ENCODE measurements at regions not wholly inside any gene's neighbourhood (a gene's known extent, or its start where the extent isn't known, plus 50 kb on each side); places are given as distances from the start of the nearest gene placed in this dataset.

DNA sequence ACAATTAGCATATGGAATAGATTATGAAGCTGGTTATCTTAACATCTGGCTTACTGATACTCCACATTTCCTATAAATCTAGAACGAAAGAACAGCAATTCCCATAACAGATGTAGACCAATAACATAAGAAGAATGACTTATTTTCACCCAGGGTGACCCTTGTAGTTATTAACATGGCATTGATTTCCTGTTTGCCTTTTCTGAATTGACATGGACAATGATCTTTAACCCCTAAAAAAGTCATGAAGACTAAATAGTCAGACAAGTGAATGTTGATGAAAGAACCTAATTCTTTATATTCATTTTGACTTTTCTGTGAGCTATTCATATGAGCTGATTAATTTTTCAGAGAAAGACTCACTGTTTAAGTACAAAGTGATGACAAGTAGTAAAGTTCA is 175.3 kb upstream of the CD180 start:
- no peaks in the 10 kb centered on the region for H3K9me3 Mint-ChIP-seq
- no peak overlapping the region for H3K27ac Mint-ChIP-seq
- no peaks in the 10 kb centered on the region for H3K9me3 ChIP-seq (ENCODE audit: low read length)
- H3K4me3 Mint-ChIP-seq: no peak overlapping the region
- H3K4me1 ChIP-seq (ENCODE audit: insufficient read depth, low read length): no peaks in the 10 kb centered on the region
- ChIA-PET CTCF (no interaction called here), POLR2A (no interaction called here)
- H3K27me3 Mint-ChIP-seq: peaks cover 10 to 22% of the 10 kb centered on the region in 2 donors
- no peaks in the 10 kb centered on the region for H3K36me3 Mint-ChIP-seq
- H3K27me3 ChIP-seq (ENCODE audit: insufficient read depth, low read length, poor library complexity, severe bottlenecking): no peaks in the 10 kb centered on the region
- H3K36me3 ChIP-seq (ENCODE audit: insufficient read depth, low read length): no peaks in the 10 kb centered on the region
- no peak overlapping the region for H3K27ac ChIP-seq (ENCODE audit: low read depth, low read length)
- no peak for DNase-seq
- no peak overlapping the region for H3K4me3 ChIP-seq (ENCODE audit: low read length)
- no peaks in the 10 kb centered on the region for H3K4me1 Mint-ChIP-seq

DNA sequence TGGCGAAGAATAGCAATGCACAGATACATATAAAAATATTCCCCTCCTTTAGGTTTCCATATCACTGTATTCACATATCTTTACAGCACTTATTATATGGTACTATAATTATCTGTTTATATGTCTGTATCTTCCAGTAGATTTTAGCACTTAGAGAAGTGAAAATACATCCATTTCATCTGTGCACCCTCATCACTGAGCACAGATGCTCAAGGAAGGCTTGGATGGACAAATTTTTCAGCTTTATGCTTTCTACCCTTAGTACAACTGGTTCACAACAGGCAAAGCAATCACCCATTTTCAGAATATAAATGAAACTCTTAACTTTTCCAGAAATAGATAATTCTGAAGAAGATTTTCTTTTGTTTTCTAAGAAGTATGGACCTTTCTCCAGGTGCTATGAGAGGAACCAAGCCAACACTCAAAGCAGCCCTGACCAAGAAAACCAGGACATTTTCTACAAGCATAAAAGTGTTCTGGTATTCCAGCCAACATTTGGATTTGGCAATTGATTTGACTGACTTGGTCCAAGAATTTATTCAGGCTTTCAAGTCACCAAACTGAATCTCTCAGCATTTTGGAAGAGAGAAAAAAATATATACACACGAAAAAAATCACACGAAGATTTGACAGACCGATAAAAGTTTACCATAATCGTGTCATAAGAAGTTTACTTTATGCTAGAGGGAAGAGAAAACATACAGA is 170.2 kb upstream of the CD180 start:
- POLR2A ChIA-PET: no interaction called here
- Histone ChIP-seq H3K36me3 (ENCODE audit: insufficient read depth, low read length) (no peaks in the 10 kb centered on the region), H3K4me3 (ENCODE audit: low read length) (no peak overlapping the region), H3K9me3 (ENCODE audit: low read length) (no peaks in the 10 kb centered on the region), H3K4me1 (ENCODE audit: insufficient read depth, low read length) (no peaks in the 10 kb centered on the region), H3K27me3 (ENCODE audit: insufficient read depth, low read length, poor library complexity, severe bottlenecking) (no peaks in the 10 kb centered on the region), H3K27ac (ENCODE audit: low read depth, low read length) (no peak overlapping the region)
- Mint-ChIP-seq H3K4me3 (no peak overlapping the region), H3K27ac (no peak overlapping the region), H3K9me3 (no peaks in the 10 kb centered on the region), H3K27me3 (peaks cover 12 to 24% of the 10 kb centered on the region in 2 donors), H3K36me3 (no peaks in the 10 kb centered on the region), H3K4me1 (no peaks in the 10 kb centered on the region)
- DNase-seq: no peak
- CTCF ChIA-PET: no interaction called here

DNA sequence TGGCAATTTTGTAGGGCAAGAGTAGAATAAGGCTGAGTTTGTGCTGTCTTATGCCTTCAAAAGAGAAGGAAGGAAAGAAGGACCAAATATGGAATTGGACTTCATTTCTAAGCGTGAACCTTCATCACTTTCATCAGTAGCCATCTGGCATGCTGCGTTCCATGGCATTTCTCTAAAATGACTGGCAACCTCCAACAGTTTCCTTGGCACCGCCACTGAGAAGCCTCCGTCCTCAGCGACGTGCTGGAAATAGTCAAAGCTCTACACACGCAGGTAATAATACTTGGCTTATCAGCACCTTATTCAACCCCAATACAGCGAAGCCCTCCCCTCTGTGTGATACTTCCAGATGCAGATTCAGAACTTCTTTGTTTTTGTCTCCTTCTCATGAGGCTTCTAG is 169.7 kb upstream of the CD180 start:
- no peak for DNase-seq
- no peaks in the 10 kb centered on the region for H3K36me3 Mint-ChIP-seq
- no peaks in the 10 kb centered on the region for H3K36me3 ChIP-seq (ENCODE audit: insufficient read depth, low read length)
- ChIA-PET POLR2A (no interaction called here), CTCF (no interaction called here)
- H3K4me1 Mint-ChIP-seq: no peaks in the 10 kb centered on the region
- no peak overlapping the region for H3K27ac ChIP-seq (ENCODE audit: low read depth, low read length)
- H3K4me3 Mint-ChIP-seq: no peak overlapping the region
- H3K27me3 Mint-ChIP-seq: peaks cover 7 to 18% of the 10 kb centered on the region in 2 donors
- H3K27ac Mint-ChIP-seq: peak overlapping the region in 1 of 8 donors; percentile 7
- H3K9me3 Mint-ChIP-seq: no peaks in the 10 kb centered on the region
- H3K4me3 ChIP-seq (ENCODE audit: low read length): no peak overlapping the region
- H3K27me3 ChIP-seq (ENCODE audit: insufficient read depth, low read length, poor library complexity, severe bottlenecking): no peaks in the 10 kb centered on the region
- no peaks in the 10 kb centered on the region for H3K9me3 ChIP-seq (ENCODE audit: low read length)
- no peaks in the 10 kb centered on the region for H3K4me1 ChIP-seq (ENCODE audit: insufficient read depth, low read length)

DNA sequence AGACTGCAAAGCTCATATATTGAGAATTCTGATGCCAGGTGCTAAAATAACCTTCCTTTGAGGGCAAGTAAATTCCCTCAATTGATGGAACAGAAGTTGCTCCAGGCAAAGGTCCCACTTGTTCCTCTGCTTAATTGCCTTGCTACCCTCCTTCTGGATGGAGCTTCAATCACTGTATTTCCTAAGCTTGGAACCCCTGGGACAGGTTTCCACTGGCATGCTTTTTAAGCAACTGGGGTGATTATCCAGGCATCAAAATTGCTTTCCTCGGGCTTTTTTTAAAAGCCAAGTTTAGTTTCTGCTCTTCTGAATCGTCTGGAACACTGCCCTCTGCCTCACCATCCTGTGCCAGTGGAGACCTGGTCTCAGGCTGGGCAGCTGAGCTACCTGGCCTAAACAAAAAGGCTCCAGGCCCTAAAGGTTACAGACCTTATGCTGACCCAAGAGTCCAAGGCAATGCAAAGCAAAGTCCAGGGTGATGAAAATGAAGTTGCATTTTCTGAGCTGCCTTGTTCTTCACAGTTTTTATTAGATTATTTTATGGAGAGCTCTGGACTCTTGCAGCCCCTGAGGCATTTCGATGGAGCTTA is 167.9 kb upstream of the CD180 start:
- Histone ChIP-seq H3K36me3 (ENCODE audit: insufficient read depth, low read length) (no peaks in the 10 kb centered on the region), H3K9me3 (ENCODE audit: low read length) (no peaks in the 10 kb centered on the region), H3K4me3 (ENCODE audit: low read length) (no peak overlapping the region), H3K27ac (ENCODE audit: low read depth, low read length) (no peak overlapping the region), H3K4me1 (ENCODE audit: insufficient read depth, low read length) (peaks cover 11% of the 10 kb centered on the region), H3K27me3 (ENCODE audit: insufficient read depth, low read length, poor library complexity, severe bottlenecking) (no peaks in the 10 kb centered on the region)
- H3K27ac Mint-ChIP-seq: peak overlapping the region in 1 of 8 donors; percentile 71
- ChIA-PET CTCF (no interaction called here), POLR2A (no interaction called here)
- peak overlapping the region in 1 of 7 donors; percentile 3 for H3K4me3 Mint-ChIP-seq
- DNase-seq: no peak
- H3K36me3 Mint-ChIP-seq: no peaks in the 10 kb centered on the region
- peaks cover 8 to 11% (median 9%) of the 10 kb centered on the region in 3 donors for H3K4me1 Mint-ChIP-seq
- no peaks in the 10 kb centered on the region for H3K9me3 Mint-ChIP-seq
- peaks cover 7 to 12% of the 10 kb centered on the region in 2 donors for H3K27me3 Mint-ChIP-seq

DNA sequence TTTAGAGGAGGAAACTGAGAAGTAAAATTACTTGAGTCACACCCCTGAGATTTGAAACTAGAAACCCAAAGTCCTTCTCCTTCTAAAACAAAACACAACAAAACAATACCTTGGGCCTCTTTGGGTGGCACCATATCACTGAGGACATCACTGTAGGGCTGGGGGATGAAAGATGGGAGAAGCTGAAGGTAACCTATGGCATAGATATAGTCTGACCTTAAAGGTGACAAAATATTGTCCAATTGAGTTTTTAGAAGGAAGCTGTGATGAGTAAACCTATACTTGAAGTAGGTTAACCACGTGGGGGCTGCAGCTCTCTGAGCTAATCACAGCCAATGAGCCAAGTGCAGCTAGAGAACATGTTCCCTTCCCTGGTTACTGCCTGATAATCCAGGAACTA is 167.4 kb upstream of the CD180 start:
- POLR2A ChIA-PET: no interaction called here
- CTCF ChIA-PET: no interaction called here

DNA sequence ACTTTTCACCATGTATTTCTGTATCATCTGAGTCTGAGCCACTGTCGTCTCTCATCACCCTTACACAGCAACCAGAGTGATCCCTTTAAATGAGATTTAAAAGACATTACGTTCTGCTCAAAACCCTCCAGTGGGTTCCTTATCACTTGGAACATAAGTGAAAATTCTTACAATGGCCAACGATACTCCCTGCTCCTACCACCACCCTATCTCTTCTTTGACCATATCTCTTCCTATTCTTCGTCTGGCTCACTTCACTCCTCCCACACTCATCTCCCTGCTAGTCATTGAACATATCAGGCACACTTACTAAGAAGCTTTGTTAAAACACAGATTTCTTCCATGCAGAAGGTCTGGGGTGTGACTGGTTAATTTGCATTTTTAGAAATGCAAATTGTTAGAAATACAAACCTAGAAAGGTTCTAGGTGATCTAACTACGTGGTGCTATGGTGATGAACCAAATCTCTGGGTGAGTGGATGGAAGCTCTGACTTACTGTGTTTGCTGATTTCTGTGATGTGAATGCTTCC is 166.6 kb upstream of the CD180 start:
- peaks cover 4 to 7% of the 10 kb centered on the region in 2 donors for H3K27me3 Mint-ChIP-seq

More for the DNA sequence above, 167.4 kb upstream of the CD180 start:
- H3K4me1 ChIP-seq (ENCODE audit: insufficient read depth, low read length): peaks cover 11% of the 10 kb centered on the region
- Mint-ChIP-seq H3K4me3 (no peak overlapping the region), H3K4me1 (peaks cover 8 to 11% (median 9%) of the 10 kb centered on the region in 3 donors), H3K27me3 (peaks cover 7 to 12% of the 10 kb centered on the region in 2 donors), H3K36me3 (no peaks in the 10 kb centered on the region), H3K27ac (no peak overlapping the region), H3K9me3 (no peaks in the 10 kb centered on the region)
- no peak overlapping the region for H3K4me3 ChIP-seq (ENCODE audit: low read length)
- no peaks in the 10 kb centered on the region for H3K36me3 ChIP-seq (ENCODE audit: insufficient read depth, low read length)
- DNase-seq: no peak
- H3K9me3 ChIP-seq (ENCODE audit: low read length): no peaks in the 10 kb centered on the region
- no peak overlapping the region for H3K27ac ChIP-seq (ENCODE audit: low read depth, low read length)
- no peaks in the 10 kb centered on the region for H3K27me3 ChIP-seq (ENCODE audit: insufficient read depth, low read length, poor library complexity, severe bottlenecking)

DNA sequence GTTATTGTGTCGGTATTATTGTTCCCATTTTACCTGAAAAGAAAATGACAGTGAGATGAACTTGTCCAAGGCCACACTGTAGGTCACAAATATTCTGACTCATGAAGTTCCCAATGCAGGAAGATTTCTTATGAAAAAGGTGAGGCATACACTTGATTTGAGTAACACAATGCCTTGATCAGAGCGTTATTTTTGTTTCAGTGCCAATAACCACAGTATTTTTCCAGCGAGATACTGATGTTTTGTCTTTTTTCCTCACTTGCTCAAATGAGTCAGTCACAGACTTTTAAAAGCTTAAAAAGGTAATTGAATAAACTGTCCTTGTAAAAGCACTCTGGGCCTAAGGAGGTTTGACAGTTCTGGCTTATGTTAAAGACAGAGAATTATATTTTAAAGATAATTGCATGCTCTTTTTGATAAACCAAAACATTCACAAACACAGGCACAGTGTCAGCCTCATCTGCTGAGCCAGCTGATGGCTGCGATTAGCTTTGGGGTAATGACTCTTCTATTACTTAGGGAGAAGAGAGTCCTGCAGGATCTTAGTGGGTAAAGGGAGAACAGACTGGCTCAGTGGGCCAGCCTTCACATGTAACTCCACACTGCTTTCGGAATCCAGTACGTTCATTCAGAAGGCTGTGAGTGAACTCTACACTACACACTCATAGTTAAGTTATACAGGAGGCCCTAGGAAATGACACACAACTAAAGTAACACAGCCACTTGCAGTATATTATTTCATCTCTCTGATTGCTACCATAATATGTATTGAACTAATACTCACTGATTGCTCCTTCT is 165.5 kb upstream of the CD180 start:
- POLR2A ChIA-PET: no interaction called here
- H3K27ac Mint-ChIP-seq: peak overlapping the region in 2 of 8 donors; percentile 27 to 63
- Histone ChIP-seq H3K4me1 (ENCODE audit: insufficient read depth, low read length) (peaks cover 11% of the 10 kb centered on the region), H3K27me3 (ENCODE audit: insufficient read depth, low read length, poor library complexity, severe bottlenecking) (no peaks in the 10 kb centered on the region), H3K36me3 (ENCODE audit: insufficient read depth, low read length) (no peaks in the 10 kb centered on the region), H3K27ac (ENCODE audit: low read depth, low read length) (no peak overlapping the region), H3K9me3 (ENCODE audit: low read length) (no peaks in the 10 kb centered on the region), H3K4me3 (ENCODE audit: low read length) (no peak overlapping the region)
- no peaks in the 10 kb centered on the region for H3K36me3 Mint-ChIP-seq
- H3K27me3 Mint-ChIP-seq: peaks cover 2 to 6% of the 10 kb centered on the region in 2 donors
- CTCF ChIA-PET: interaction anchor here (1.2 kb wide), 1 partner anchor 8 kb away, joined by 3 read pairs; no protein-coding TSS in a partner anchor
- H3K4me3 Mint-ChIP-seq: no peak overlapping the region
- H3K4me1 Mint-ChIP-seq: peaks cover 8 to 11% (median 9%) of the 10 kb centered on the region in 3 donors
- DNase-seq: no peak
- no peaks in the 10 kb centered on the region for H3K9me3 Mint-ChIP-seq

More for the DNA sequence above, 166.6 kb upstream of the CD180 start:
- Histone ChIP-seq H3K4me1 (ENCODE audit: insufficient read depth, low read length) (peaks cover 11% of the 10 kb centered on the region), H3K27me3 (ENCODE audit: insufficient read depth, low read length, poor library complexity, severe bottlenecking) (no peaks in the 10 kb centered on the region), H3K9me3 (ENCODE audit: low read length) (no peaks in the 10 kb centered on the region), H3K4me3 (ENCODE audit: low read length) (no peak overlapping the region), H3K27ac (ENCODE audit: low read depth, low read length) (no peak overlapping the region), H3K36me3 (ENCODE audit: insufficient read depth, low read length) (no peaks in the 10 kb centered on the region)
- DNase-seq: no peak
- ChIA-PET CTCF (no interaction called here), POLR2A (no interaction called here)
- Mint-ChIP-seq H3K36me3 (no peaks in the 10 kb centered on the region), H3K4me1 (peaks cover 8 to 11% (median 9%) of the 10 kb centered on the region in 3 donors), H3K27ac (peak overlapping the region in 1 of 8 donors; percentile 19), H3K9me3 (no peaks in the 10 kb centered on the region), H3K4me3 (peak overlapping the region in 1 of 7 donors; percentile 10)

DNA sequence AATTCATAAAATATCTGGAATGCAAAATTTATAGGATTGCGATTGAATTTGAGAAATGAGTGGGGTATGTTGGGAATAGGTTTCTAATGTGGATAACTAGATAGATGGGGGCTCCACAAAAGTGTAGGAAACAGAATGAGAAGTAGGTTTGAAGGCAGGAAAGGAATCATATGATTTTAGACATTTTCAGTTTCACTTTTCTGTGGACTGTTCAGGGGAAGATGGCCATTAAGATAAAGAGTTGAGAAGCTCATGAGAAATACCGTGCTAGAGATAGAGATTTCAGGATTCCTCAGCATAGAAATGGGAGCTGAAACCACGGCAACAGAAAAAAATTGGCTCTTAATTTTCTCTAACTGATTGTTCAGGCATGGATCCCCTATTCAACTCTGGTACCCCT is 163.4 kb upstream of the CD180 start:
- CTCF ChIA-PET: no interaction called here
- no peak for DNase-seq
- Histone ChIP-seq H3K4me3 (ENCODE audit: low read length) (no peak overlapping the region), H3K27me3 (ENCODE audit: insufficient read depth, low read length, poor library complexity, severe bottlenecking) (no peaks in the 10 kb centered on the region), H3K4me1 (ENCODE audit: insufficient read depth, low read length) (peaks cover 11% of the 10 kb centered on the region), H3K36me3 (ENCODE audit: insufficient read depth, low read length) (no peaks in the 10 kb centered on the region), H3K9me3 (ENCODE audit: low read length) (no peaks in the 10 kb centered on the region), H3K27ac (ENCODE audit: low read depth, low read length) (no peak overlapping the region)
- H3K27me3 Mint-ChIP-seq: peaks cover 2 to 8% of the 10 kb centered on the region in 2 donors
- peak overlapping the region in 2 of 8 donors; percentile 16 to 24 for H3K27ac Mint-ChIP-seq
- no peaks in the 10 kb centered on the region for H3K9me3 Mint-ChIP-seq
- no peaks in the 10 kb centered on the region for H3K36me3 Mint-ChIP-seq
- peak overlapping the region in 5 of 7 donors; percentile 2 to 44 (median 33) for H3K4me3 Mint-ChIP-seq
- H3K4me1 Mint-ChIP-seq: peaks cover 9 to 11% (median 9%) of the 10 kb centered on the region in 3 donors
- POLR2A ChIA-PET: no interaction called here

All from CD8-positive, alpha-beta memory T cell (primary cell).